ENCODE measurements at regions not wholly inside any gene's neighbourhood (a gene's known extent, or its start where the extent isn't known, plus 50 kb on each side); places are given as distances from the start of the nearest gene placed in this dataset.

DNA sequence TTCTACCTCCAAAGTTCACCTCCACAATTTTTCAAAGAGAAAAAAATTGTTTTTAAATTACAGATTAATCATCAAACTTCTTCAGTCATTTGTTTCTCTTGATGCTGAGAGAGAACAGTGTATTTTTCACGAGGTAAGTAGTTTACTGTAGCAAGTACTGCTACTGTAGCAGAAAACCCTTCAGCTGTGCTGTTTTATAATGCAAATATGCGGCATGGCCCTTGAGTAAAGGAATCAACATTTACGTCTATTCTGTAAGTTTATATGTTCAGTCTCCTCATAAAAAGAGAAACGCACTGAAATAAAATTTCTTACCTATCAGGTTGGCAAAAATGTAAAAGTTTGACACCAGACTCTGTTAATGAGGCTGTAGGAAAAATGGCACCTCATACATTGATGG, 399.0 kb downstream of the NKX6-1 start:
- no peak for DNase-seq

DNA sequence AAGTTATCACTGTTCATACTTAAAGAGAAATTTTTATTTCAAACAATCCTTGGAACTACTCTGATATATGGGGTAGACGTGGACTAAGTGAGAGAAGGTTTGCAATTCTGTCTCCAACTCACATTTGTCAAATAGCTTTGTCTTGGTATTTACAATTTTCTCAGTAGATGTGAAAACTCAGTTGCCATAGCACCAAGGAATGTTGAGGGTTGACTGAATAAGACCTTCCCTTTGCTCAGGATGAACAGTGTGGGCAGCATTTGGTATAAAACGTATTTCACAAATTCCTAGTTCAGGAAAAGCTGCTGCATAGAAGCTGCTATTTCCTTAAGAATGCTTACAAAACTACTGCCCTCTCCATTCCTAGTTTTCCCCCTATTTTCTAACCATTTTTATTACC, 399.5 kb downstream of the NKX6-1 start:
- DNase-seq: no peak

DNA sequence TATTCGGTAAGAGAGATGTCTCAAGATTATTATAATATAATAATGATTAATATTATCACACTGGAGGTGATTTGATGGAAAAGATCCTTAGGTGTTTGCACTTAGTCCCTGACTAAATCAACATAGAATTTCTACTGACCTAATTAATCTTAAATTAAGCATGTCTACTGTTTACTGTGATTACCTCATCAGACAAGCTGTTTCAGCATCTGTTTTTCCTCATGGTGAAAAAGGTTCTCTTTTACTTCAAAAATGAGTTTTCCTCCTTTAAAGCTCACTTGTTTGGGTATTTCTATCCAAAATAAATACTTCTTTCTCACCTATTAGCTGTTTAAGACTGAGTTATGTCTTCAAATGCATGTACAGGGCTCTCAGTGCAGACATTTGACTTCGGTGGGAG, 407.8 kb downstream of the NKX6-1 start:
- DNase-seq: no peak

DNA sequence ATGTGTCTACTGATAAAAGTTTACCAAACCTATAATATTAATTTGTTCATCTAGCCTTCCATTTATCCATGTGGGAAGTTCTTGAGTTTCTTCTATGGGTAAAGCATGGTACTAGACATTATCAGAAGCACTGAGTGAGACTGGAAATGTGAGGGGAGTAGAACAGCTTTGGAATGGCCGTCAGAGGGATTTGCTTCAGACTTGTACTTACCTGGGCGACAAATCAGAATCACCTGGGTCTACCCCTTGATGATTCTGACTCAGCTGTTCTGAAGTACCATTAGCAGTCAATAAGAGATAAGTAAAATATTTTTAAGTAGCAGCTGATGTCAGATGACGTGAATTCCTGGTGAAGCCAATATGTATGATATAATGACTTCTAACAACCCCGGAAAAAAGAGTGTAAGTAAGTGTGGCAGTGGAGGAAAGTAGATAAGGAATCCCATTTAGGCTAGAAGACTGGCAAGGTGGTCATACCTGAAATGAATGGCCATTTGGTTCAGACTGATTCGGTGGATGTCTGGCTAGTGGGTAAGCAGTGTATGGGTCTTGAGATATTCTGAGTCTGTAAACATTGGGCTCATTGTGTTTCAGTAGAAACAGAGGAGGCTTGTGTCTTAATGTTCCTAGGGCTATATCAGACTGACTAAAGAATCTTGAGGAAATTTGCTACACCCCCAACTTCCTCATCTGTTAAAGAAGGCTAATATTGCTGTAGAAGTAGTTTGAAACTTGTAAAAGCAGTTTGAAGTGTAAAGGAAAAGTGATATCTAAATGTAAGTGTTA, 409.2 kb downstream of the NKX6-1 start:
- no peak for DNase-seq

DNA sequence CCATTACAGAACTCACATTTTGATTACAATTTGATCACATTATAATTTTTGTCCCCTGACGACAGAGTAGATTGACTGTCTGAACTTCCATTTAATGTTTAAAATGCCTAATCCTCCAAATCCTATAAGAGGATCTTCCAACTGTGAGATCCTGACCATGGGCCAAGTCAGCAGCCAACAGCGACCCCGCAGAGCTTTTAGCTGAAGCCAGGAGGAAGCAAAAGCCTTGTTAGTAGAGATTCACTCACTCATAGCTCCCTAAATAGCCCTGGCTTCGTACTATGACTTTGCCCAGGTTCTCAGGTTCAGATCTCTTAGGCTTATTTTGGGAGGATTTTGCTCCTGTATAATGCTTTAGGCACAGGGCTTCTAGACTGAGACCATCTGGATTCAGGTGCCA, 413.1 kb downstream of the NKX6-1 start:
- no peak for DNase-seq

DNA sequence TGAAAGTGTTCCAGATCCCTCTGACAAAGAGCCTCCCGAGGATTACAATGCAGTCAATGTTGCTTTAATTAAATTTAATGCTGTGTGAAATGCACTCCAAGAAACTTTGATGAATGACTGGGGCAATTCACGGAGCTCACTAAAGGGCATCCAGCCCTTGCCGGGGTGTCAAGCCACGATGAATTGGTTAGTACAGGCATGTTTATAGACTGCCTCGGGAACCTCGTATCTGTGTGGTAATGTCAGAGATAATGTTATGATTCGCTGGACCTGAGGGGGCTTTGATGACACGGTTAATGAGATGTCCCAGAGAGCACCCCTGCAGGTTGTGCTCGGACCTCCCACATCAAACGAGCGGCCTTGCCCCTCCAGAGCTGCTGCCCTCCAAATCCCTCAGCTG, 428.8 kb downstream of the NKX6-1 start:
- DNase-seq: no peak

DNA sequence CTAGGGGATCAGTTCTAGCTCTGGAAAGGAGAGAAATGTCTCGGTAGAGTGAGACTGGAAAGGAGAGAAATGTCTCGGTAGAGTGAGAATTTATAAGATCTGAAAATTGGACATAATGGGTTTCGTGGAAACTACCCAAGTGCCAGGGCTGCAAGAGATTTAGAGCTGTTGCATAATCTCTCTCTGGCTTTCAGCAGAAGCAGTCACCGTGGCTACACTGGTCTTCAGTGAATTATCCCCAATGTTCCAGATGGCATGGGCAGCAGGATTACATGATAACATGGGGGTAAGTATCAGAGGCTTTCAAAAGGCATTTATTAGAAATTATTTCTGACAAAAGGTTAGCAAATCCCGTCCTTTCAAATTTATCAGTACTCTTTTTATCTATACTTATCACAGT, 435.5 kb downstream of the NKX6-1 start:
- no peak for DNase-seq

DNA sequence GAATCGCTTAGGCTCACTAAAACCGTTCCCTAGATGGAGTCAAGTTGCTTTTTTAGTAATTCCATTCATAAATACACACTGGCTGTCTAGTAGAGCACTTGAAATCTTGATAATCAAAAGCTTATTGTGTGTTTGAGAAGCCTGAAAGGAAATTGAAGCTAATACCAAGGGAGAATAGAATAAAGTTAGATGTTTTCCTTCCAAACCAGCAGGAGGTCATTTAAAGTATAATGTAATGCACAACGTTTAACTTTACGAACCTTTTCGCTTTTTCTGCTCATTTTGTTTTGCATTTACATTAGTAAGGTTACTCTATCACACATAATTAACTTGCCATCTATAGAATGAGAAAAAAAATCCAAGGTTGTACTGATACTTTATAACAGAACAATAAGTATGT, 440.9 kb downstream of the NKX6-1 start:
- DNase-seq: no peak

DNA sequence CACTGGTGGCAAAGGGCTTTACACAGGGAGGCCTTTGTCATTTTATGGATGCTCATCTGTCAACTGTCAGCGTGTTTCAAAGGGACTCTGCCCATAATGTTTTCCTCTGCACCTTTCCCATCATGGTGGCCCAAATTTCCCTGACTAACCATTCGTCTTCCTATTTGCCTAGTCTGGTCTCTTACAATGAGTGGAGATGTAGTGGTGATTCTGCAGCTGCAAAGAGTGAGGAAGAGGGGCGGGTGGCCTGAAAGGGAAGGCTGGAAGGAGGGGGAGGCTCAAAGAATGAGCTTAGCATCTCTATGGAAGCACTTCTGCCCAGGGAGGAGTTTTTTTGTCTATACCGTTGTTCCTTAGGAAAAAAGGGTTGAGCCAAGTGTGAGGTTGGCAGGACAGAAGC, 447.5 kb downstream of the NKX6-1 start:
- no peak for DNase-seq

DNA sequence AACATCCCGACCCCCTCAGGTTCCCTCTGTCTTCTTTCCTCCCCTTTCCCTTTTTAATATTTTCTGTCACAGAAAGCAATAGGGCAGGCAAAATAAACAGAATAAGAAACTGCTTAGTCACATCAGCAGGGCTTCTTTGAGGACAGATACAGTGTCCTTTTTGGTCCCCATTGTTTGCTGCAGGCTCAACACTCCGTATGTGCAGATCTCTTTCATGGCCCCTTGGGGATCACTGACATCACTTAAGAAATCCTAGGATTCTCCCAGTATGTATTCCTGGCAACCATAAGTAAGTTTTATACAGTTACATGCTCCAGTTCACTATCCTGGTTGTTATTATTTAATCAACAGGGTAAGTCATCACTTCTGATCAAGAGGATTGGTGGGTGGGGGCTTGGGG, 448.0 kb downstream of the NKX6-1 start:
- no peak for DNase-seq

DNA sequence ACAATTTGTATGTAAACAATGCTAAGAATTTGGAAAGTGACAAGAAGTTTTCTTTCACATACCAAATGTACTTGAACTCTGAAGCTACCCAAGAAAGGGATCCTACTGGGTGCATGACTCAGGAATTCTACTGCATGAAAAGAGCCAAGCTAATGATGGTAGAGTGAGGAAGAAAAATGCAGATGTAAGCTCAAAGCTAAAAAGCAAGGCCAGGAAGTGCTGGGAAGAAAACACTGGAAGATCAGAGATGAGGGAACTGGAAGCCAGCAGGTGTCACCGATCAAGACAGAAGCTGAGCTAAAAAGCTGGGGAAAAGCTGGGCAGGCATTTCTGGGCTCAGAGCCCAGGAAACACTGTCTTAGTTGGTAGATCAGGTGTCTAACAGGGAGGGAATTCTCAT, 449.1 kb downstream of the NKX6-1 start:
- no peak for DNase-seq

DNA sequence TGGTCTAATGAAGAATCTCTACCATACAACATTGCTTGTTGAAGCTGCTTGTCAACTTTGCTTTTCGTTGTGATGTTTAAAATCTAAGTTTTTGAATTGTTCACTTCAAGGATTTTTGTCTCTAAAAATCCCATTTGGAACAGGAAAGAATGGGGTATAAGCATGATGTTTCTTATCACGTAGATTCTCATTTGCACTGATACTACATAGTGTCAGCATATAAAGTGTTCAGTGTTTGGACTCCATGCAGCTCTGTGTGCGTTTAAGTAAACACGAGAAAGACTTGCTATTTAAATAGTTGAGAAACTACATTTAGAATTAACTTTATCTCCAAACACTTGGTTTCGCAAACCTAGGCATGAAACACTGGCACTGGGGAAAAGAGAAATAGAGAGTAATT, 452.5 kb downstream of the NKX6-1 start:
- DNase-seq: no peak

DNA sequence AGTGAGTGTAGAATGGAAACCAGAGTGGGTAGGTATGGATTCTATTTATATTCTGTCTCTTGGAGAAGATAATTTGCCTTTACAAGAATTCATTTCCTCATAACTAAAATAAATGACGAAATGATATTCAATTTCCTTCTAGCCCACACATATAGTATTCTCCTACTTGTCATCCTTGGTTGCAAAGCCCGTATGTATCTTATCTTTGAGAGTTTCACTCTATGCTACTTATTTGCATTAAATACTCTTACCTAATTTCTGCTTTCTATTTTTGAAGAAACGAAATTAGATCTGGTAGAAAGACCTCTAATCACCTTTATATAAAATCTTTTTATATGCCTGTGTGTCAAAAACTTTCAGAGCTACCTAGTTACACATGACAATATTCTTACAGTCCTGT, 457.7 kb downstream of the NKX6-1 start:
- DNase-seq: no peak

DNA sequence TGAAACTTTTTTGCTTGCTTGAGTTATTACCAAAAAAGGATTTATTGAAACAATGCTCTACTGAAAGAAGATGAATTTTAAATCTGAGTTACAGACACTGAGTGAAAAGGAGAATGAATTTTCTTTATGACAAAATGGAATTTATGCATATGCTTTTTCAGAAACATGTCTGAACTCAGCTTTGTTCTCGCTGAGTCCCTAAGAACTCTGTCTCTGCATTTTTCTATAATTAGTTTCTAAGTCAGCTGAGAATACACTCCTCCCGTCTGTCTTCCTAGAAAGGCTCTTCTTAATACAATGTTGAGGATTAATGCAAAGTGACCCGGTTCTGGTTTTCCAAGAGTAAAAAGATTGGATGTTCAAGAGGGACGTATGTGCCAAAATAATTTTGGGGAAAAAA, 463.5 kb downstream of the NKX6-1 start:
- DNase-seq: no peak

DNA sequence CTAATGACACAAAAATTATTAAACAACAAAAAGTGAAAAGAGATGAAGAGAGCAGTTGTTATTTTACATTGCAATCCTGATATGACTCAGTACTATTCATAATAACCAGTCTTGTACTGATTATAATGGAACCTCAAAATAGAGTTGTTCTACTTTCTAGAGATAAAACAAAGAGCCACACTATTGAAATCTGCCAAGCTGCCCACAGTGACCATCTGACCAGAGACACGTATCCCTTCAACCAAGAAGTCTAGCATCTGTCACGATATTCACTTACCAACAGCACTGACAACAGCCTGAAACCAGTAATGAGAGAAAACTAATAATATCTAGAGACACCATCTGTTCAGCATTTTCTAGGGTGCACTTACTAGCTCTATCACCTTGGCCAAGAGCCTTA, 466.7 kb downstream of the NKX6-1 start:
- DNase-seq: no peak

DNA sequence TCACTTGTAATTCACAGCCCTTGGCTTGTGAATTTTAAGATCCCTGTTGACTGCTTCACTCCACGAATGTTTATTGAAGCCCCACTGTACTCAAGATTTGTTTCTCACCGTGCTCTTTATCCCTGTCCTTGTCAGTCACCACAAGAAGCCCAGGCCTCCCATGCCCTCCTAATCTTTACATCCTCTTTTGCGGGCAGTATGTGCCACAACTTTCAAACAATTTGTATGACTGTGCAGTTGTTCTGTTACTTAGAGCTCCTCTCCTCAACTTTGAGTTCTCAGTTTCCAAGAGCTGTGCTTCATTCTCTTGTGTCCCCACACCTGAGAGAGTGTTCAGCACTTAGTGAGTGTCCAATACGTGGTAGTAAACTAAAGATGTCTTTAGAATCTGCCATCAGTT, 467.7 kb downstream of the NKX6-1 start:
- no peak for DNase-seq

DNA sequence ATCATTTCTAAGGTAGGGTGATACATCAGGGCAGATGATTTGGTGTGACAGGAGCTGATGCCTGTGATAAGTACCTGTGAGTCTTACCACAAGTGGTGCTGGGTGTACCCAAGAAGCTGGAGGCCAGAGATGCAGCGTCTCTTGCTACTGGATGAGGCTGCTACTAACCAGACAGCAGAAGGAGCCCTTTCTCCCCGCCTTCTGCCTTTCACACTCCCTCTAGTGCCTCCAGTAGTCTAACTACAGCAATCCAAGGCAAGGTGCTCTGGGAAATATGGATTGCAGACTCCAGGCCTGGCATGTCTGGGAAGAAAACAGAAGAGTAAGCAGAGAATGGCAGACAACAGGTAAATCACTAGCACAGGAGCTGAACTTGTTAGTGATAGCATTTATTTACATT, 470.8 kb downstream of the NKX6-1 start:
- no peak for DNase-seq

DNA sequence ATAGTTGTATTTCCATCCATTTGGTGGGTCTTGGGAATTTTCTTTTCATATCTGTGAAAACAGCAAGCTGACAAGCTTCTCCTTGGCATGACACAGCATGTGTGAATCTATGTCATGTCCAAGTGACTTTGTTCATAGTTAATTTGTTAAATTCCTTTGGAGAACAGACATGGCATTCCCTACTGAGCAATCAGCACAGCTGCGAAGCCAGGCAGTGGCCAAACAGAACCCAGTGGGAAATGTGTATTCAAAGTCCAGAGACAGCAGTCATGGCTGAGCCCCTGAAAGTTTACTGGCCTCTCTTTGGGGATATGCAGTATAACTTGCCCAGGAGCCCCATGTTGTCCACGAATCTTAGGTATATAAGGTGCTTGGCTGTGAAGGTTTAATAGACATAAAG, 474.7 kb downstream of the NKX6-1 start:
- no peak for DNase-seq

DNA sequence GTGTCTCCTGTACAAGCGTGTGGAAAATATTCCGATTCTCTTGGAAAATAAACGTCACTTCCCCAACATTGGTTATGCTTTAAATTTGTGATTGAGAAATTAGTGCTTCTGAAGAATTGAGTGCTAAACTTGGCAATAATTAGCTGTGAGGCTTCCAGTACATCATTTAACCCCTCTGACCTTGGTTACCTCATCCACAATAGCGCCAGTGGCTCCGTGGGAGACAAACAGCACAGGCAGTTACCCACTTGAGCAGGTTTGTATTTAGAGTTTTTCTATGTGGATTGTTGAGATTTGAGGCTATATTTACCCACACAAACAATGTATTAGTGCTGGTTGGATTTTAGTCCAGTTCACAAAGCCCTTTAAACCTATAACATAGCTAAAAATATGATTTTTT, 476.5 kb downstream of the NKX6-1 start:
- no peak for DNase-seq

DNA sequence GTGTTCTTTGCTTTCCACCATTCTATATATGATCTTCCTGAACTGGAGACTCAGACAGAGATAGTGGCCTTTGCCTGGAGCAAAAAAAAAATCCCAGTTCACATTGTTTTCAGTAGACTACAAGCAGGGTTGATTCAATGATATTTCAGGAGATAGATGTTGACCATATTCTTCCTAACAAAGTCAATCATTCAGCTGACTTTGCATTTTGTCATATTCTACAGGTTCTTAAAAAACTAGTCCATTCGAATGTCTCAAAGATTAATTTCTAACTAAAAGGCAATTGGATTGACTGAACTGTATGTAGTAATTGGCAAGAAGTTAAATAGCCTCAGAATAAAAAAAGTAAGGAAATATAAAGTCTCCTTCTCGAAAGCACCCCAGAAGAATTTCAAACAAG, 479.5 kb downstream of the NKX6-1 start:
- no peak for DNase-seq

DNA sequence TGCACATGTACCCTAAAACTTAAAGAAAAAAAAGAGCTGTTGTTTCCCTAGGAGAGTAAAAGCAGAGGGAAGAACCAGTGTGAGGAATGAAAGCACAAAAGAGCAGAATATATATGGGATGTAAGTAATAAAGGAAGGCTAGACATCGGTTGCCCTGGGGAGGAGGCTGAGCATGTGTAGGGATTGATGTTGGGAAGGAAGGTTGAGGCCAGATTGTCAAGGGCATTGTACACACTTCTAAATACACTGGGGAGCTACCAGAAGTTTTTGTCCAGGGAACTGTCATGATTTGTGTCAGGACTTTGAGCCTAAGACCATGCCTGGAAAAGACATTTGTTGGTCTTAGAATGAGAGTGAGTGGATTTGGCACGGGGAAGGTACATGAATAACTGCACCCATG, 467.1 kb downstream of the GPAT3 start:
- no peak for DNase-seq

DNA sequence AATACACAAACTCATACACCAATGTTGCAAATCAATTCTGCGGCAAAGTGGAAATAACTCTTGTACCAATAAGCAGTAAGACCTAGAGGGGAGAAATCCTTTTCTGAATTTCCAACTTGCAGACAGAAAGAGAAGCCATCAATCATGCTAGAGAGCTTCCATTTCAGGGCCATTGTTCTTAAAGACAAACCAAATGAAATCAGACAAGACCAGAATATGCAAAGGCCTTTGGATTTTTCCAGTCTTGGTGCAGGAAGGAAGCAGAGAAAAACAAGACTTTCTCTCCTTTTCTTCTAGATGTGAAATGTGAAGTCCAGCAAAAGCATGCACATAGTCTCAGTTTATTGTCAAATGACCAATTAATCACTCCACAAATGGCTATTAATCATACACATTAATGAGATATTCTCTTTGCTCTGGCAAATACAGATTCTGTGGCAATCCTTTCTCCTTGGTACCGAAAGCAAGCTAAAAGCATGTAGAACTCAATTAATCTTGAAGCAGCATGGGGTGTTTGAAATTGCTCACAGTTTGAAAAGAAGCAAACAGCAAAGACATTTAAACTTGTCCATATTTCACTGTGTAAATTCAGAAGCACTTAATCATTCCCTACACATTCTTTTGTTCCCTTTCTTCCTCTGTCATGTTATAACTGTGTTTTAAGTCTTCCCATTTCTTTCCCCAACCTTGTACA, 466.1 kb downstream of the GPAT3 start:
- DNase-seq: no peak

DNA sequence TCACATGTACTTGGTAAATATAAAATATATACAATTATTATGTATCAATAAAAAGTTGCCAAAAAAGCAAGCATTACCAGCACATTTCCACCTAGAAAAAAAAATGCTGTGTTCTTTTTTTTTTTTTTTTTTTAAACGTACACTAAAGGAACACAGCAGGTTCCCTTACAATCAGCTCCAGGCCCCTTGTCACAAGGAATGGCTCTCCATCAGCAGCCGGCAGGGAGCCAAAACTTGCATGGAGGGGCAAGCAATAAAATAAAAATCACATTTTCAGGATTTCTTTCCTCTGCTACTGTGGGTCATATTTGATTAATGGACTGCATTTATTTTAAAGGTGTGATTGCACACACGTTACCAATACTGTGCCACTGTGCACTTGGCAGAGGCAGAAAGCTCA, 460.3 kb downstream of the GPAT3 start:
- no peak for DNase-seq

DNA sequence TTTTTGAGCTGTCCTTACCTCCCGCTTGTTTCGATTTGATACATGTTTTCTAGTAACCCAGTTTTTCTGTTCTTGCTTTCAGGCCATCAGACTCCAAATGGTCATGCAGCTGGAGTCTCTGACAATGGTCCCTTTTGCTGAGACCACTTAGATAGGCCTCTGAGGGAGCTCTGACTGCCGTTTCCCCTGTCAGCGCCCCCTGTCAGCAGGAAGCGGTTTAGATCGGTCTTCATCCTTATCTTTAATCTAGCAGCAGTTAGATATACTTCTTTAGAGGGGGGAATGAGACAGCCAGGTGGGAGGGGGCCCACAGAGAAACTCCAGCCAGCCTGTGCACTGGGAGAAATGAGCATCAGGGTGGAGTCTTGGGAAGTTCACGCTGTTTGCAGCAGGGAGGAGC, 457.9 kb downstream of the GPAT3 start:
- DNase-seq: no peak

DNA sequence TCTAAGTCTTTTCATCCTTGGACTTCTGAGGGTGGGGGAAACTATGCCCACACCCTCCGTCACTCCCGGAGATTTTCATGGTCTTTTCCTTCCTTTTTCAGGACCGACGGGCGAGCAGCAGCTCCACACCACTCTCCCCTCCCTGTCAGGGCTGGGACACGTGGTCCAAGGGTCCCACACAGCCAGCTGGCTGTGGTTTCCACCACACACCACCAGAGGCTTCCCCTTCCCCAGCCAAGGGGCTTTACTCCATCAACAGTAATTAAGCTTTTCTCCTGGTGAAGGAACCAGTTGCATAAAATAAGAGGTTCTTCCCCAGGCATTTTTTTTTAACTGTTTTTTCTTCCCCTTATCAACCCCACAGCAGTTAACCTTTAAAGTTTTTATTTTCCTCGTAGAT, 453.9 kb downstream of the GPAT3 start:
- DNase-seq: no peak

All from amniotic stem cell (primary cell).